Gastrocnemius medialis (tissue), 4 donors: ENCODE measurements at regions not wholly inside any gene's neighbourhood (a gene's known extent, or its start where the extent isn't known, plus 50 kb on each side); places are given as distances from the start of the nearest gene placed in this dataset.

Experiments used
- POLR2A ChIP-seq, 2 donors: fragments of 450-650 bp; IDR thresholded peaks; one replicate each; pipeline ENCODE4 v1.6.1; 2017; ENCODE audit warnings: antibody characterized with exemption in 2 of 2, mild to moderate bottlenecking in 2 of 2, moderate library complexity in 2 of 2
- TF ChIP-seq, protein P1 (sequence below), 5 experiments: fragments of 450-650 bp in 3 of 5; fragments of 200-600 bp in 2 of 5; sonication (generic) in 2 of 5; IDR thresholded peaks in 4 of 5; conservative IDR thresholded peaks in 1 of 5; 1 replicate in 4 of 5; 2 replicates in 1 of 5; pipeline ENCODE4 v1.5.1; 2016 to 2019; ENCODE audit warnings: antibody characterized with exemption in 5 of 5, mild to moderate bottlenecking in 3 of 5, moderate library complexity in 3 of 5

DNA sequence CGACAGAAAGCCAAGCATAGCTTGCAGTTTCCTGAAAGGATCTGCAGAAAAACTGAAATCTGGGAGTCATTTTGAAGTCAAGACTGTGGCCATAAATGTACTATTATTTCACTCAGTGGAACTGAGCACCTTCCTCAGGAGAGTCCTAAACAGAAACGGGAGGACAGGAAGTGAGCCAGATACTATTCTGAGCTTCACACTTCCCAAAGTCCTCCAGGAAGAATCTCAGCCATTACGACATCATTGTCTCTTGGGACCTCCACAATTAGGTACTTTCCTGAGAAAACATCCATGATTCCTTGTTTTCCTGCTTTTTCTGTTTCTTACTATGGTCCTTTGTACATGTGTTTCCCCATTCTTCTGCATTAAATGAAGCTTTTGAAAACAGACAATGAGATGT lies 299.2 kb upstream of the USP25 start:
- TF ChIP-seq, protein P1, sequence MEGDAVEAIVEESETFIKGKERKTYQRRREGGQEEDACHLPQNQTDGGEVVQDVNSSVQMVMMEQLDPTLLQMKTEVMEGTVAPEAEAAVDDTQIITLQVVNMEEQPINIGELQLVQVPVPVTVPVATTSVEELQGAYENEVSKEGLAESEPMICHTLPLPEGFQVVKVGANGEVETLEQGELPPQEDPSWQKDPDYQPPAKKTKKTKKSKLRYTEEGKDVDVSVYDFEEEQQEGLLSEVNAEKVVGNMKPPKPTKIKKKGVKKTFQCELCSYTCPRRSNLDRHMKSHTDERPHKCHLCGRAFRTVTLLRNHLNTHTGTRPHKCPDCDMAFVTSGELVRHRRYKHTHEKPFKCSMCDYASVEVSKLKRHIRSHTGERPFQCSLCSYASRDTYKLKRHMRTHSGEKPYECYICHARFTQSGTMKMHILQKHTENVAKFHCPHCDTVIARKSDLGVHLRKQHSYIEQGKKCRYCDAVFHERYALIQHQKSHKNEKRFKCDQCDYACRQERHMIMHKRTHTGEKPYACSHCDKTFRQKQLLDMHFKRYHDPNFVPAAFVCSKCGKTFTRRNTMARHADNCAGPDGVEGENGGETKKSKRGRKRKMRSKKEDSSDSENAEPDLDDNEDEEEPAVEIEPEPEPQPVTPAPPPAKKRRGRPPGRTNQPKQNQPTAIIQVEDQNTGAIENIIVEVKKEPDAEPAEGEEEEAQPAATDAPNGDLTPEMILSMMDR (IDR thresholded peaks at IDR 0.05 in 4 of 5, conservative IDR thresholded peaks at IDR 0.05 in 1 of 5) = no peak
- no peak for TF ChIP-seq POLR2A (IDR thresholded peaks at IDR 0.05)
